Fibroblast of skin of right biceps (primary cell): ENCODE measurements at regions not wholly inside any gene's neighbourhood (a gene's known extent, or its start where the extent isn't known, plus 50 kb on each side); places are given as distances from the start of the nearest gene placed in this dataset.
A peak's percentile ranks its signal among the peaks of the same experiment; 100 is the strongest.

Source experiments
- DNase-seq: peaks from one replicate; pipeline ENCODE4 v3.0.0-alpha.2; 2013

- no peak for DNase-seq
Observed at GRCh38 chr12:88371416-88372183, 208.7 kb downstream of the KITLG start.

GRCh38 chr12:88375306-88376305 lies 204.7 kb downstream of the KITLG start:
- no peak for DNase-seq

- no peak for DNase-seq
Observed at GRCh38 chr12:88377973-88378372, 202.3 kb downstream of the KITLG start.

GRCh38 chr12:88381466-88381865 lies 198.8 kb downstream of the KITLG start:
- no peak for DNase-seq

- DNase-seq: no peak
Observed at GRCh38 chr12:88383405-88383804, 196.9 kb downstream of the KITLG start.

- DNase-seq: peak; percentile 85
Observed at GRCh38 chr12:88388566-88389540, 191.4 kb downstream of the KITLG start.

- no peak for DNase-seq
Observed at GRCh38 chr12:88390811-88391210, 189.5 kb downstream of the KITLG start.

- DNase-seq: peak; percentile 90
Observed at GRCh38 chr12:88391556-88391955, 188.7 kb downstream of the KITLG start.

- peak; percentile 30 for DNase-seq
Observed at GRCh38 chr12:88393017-88393767, 187.1 kb downstream of the KITLG start.

GRCh38 chr12:88398031-88398430 lies 182.2 kb downstream of the KITLG start:
- DNase-seq: no peak

- DNase-seq: no peak
Observed at GRCh38 chr12:88399811-88400210, 180.5 kb downstream of the KITLG start.

- no peak for DNase-seq
Observed at GRCh38 chr12:88400302-88400701, 180.0 kb downstream of the KITLG start.

- peak; percentile 64 for DNase-seq
Observed at GRCh38 chr12:88401155-88401554, 179.1 kb downstream of the KITLG start.

- DNase-seq: no peak
Observed at GRCh38 chr12:88406905-88407304, 173.4 kb downstream of the KITLG start.

- no peak for DNase-seq
Observed at GRCh38 chr12:88408823-88409222, 171.4 kb downstream of the KITLG start.

- DNase-seq: no peak
Observed at GRCh38 chr12:88409257-88409656, 171.0 kb downstream of the KITLG start.

GRCh38 chr12:88411689-88412088 lies 168.6 kb downstream of the KITLG start:
- DNase-seq: no peak

- DNase-seq: no peak
Observed at GRCh38 chr12:88413646-88414045, 166.6 kb downstream of the KITLG start.

- DNase-seq: no peak
Observed at GRCh38 chr12:88416155-88416554, 164.1 kb downstream of the KITLG start.

- DNase-seq: no peak
Observed at GRCh38 chr12:88416786-88417185, 163.5 kb downstream of the KITLG start.

GRCh38 chr12:88417531-88417930 lies 162.7 kb downstream of the KITLG start:
- DNase-seq: no peak
